HCT116 (cell line): ENCODE measurements at regions not wholly inside any gene's neighbourhood (a gene's known extent, or its start where the extent isn't known, plus 50 kb on each side); places are given as distances from the start of the nearest gene placed in this dataset.

ENCODE experiments used
- SP1 ChIP-seq: IDR thresholded peaks from 2 replicates; pipeline ENCODE4 v1.6.1; 2012; ENCODE audit warnings: low read depth
- YY1 ChIP-seq: IDR thresholded peaks from 2 replicates; pipeline ENCODE4 v1.6.1; 2011; ENCODE audit warnings: low read length, low read depth, moderate library complexity, mild to moderate bottlenecking; ENCODE audit not compliant: insufficient replicate concordance; ENCODE audit errors: extremely low read depth
- ZNF274 ChIP-seq: fragments of 200-500 bp; sonication (Bioruptor generic); IDR thresholded peaks from 2 replicates; pipeline ENCODE4 v1.6.1; 2014; ENCODE audit warnings: mild to moderate bottlenecking, low read depth, low read length, inconsistent platforms
- TF ChIP-seq, protein P1 (sequence below), 3 experiments: fragments of 200-600 bp in 1 of 3; sonication (generic) in 1 of 3; IDR thresholded peaks in 2 of 3; conservative IDR thresholded peaks in 1 of 3; 2 replicates each; pipeline ENCODE4 v1.5.1; 2012 to 2017; ENCODE audit warnings: low read depth in 2 of 3, low read length in 2 of 3, antibody characterized with exemption in 1 of 3, borderline replicate concordance in 1 of 3, control low read depth in 1 of 3, mild to moderate bottlenecking in 1 of 3, mixed read lengths in 1 of 3, mixed run types in 1 of 3, moderate library complexity in 1 of 3; ENCODE audit not compliant: insufficient read depth in 1 of 3
- TF ChIP-seq, protein P2 (sequence below): IDR thresholded peaks from 2 replicates; pipeline ENCODE4 v1.6.1; 2012
- TF ChIP-seq, protein P3 (sequence below): IDR thresholded peaks from 2 replicates; pipeline ENCODE4 v1.6.1; 2012

DNA sequence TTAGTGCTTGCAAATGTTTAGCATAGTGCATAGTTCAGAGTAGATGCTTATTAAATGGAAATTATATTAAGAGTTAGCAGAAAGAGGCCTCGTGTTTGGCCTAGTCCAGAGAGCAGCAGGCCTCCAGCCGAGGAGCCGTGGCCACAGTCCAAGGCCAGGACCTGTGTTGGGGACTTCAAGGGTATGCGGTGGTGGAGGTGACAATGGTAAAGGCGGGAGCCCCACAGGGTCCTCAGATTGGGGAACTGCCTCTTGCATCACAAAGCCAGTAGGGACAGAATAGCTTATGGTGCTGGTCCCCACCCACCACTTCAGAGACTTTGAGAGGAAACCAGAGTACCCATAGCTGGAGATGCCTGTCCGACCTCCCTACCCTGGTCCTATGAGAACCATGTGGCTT, 554.6 kb upstream of the RIOK2 start:
- TF ChIP-seq, protein P1, sequence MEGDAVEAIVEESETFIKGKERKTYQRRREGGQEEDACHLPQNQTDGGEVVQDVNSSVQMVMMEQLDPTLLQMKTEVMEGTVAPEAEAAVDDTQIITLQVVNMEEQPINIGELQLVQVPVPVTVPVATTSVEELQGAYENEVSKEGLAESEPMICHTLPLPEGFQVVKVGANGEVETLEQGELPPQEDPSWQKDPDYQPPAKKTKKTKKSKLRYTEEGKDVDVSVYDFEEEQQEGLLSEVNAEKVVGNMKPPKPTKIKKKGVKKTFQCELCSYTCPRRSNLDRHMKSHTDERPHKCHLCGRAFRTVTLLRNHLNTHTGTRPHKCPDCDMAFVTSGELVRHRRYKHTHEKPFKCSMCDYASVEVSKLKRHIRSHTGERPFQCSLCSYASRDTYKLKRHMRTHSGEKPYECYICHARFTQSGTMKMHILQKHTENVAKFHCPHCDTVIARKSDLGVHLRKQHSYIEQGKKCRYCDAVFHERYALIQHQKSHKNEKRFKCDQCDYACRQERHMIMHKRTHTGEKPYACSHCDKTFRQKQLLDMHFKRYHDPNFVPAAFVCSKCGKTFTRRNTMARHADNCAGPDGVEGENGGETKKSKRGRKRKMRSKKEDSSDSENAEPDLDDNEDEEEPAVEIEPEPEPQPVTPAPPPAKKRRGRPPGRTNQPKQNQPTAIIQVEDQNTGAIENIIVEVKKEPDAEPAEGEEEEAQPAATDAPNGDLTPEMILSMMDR (IDR thresholded peaks at IDR 0.05 in 2 of 3, conservative IDR thresholded peaks at IDR 0.05 in 1 of 3; ENCODE audit: borderline replicate concordance in 1 of 3, insufficient read depth in 1 of 3, low read depth in 2 of 3, low read length in 2 of 3), result no peak
- TF ChIP-seq YY1 (no peak), ZNF274 (no peak), SP1 (no peak)
- TF ChIP-seq, protein P2, sequence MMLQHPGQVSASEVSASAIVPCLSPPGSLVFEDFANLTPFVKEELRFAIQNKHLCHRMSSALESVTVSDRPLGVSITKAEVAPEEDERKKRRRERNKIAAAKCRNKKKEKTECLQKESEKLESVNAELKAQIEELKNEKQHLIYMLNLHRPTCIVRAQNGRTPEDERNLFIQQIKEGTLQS, result no peak
- TF ChIP-seq, protein P3, sequence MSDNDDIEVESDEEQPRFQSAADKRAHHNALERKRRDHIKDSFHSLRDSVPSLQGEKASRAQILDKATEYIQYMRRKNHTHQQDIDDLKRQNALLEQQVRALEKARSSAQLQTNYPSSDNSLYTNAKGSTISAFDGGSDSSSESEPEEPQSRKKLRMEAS, result no peak
